ENCODE measurements at regions not wholly inside any gene's neighbourhood (a gene's known extent, or its start where the extent isn't known, plus 50 kb on each side); places are given as distances from the start of the nearest gene placed in this dataset.
"Not testable (repeated sequence)": the region's sequence is repeated elsewhere in the genome, so short reads cannot be mapped to it uniquely, and the experiment has no call there.

GRCh38 chr18:78829026-78829425 is 150.6 kb upstream of the SALL3 start:
- not testable (repeated sequence) for DNase-seq (ENCODE audit: extremely low read depth in 1 of 2, low read depth in 1 of 2)

GRCh38 chr18:78830161-78830560 is 149.5 kb upstream of the SALL3 start:
- DNase-seq (ENCODE audit: extremely low read depth in 1 of 2, low read depth in 1 of 2), result no peak

GRCh38 chr18:78830826-78831225 is 148.8 kb upstream of the SALL3 start:
- no peak for DNase-seq (ENCODE audit: extremely low read depth in 1 of 2, low read depth in 1 of 2)

- DNase-seq (ENCODE audit: extremely low read depth in 1 of 2, low read depth in 1 of 2), result no peak
Measured at GRCh38 chr18:78831603-78832002, 148.0 kb upstream of the SALL3 start.

GRCh38 chr18:78833833-78834232 is 145.8 kb upstream of the SALL3 start:
- DNase-seq (ENCODE audit: extremely low read depth in 1 of 2, low read depth in 1 of 2), result no peak

GRCh38 chr18:78836838-78837237 is 142.8 kb upstream of the SALL3 start:
- DNase-seq (ENCODE audit: extremely low read depth in 1 of 2, low read depth in 1 of 2), result no peak

- no peak for DNase-seq (ENCODE audit: extremely low read depth in 1 of 2, low read depth in 1 of 2)
Measured at GRCh38 chr18:78837754-78838153, 141.9 kb upstream of the SALL3 start.

GRCh38 chr18:78838183-78838582 is 141.4 kb upstream of the SALL3 start:
- no peak for DNase-seq (ENCODE audit: extremely low read depth in 1 of 2, low read depth in 1 of 2)

- no peak for DNase-seq (ENCODE audit: extremely low read depth in 1 of 2, low read depth in 1 of 2)
Measured at GRCh38 chr18:78849046-78849445, 130.6 kb upstream of the SALL3 start.

- no peak for DNase-seq (ENCODE audit: extremely low read depth in 1 of 2, low read depth in 1 of 2)
Measured at GRCh38 chr18:78849458-78849857, 130.2 kb upstream of the SALL3 start.

GRCh38 chr18:78853341-78853740 is 126.3 kb upstream of the SALL3 start:
- DNase-seq (ENCODE audit: extremely low read depth in 1 of 2, low read depth in 1 of 2), result no peak

- DNase-seq (ENCODE audit: extremely low read depth in 1 of 2, low read depth in 1 of 2), result no peak
Measured at GRCh38 chr18:78855188-78855587, 124.4 kb upstream of the SALL3 start.

GRCh38 chr18:78856569-78857313 is 122.9 kb upstream of the SALL3 start:
- no peak for DNase-seq (ENCODE audit: extremely low read depth in 1 of 2, low read depth in 1 of 2)

GRCh38 chr18:78857314-78858150 is 122.1 kb upstream of the SALL3 start:
- DNase-seq (ENCODE audit: extremely low read depth in 1 of 2, low read depth in 1 of 2), result no peak

GRCh38 chr18:78859686-78860085 is 119.9 kb upstream of the SALL3 start:
- no peak for DNase-seq (ENCODE audit: extremely low read depth in 1 of 2, low read depth in 1 of 2)

GRCh38 chr18:78860117-78860516 is 119.5 kb upstream of the SALL3 start:
- no peak for DNase-seq (ENCODE audit: extremely low read depth in 1 of 2, low read depth in 1 of 2)

GRCh38 chr18:78861116-78861515 is 118.5 kb upstream of the SALL3 start:
- DNase-seq (ENCODE audit: extremely low read depth in 1 of 2, low read depth in 1 of 2), result no peak

GRCh38 chr18:78861706-78862105 is 117.9 kb upstream of the SALL3 start:
- DNase-seq (ENCODE audit: extremely low read depth in 1 of 2, low read depth in 1 of 2), result no peak

- DNase-seq (ENCODE audit: extremely low read depth in 1 of 2, low read depth in 1 of 2), result no peak
Measured at GRCh38 chr18:78862395-78862794, 117.2 kb upstream of the SALL3 start.

GRCh38 chr18:78865056-78865598 is 114.5 kb upstream of the SALL3 start:
- DNase-seq (ENCODE audit: extremely low read depth in 1 of 2, low read depth in 1 of 2), result no peak

GRCh38 chr18:78865771-78866310 is 113.8 kb upstream of the SALL3 start:
- DNase-seq (ENCODE audit: extremely low read depth in 1 of 2, low read depth in 1 of 2), result no peak

GRCh38 chr18:78867131-78867530 is 112.5 kb upstream of the SALL3 start:
- DNase-seq (ENCODE audit: extremely low read depth in 1 of 2, low read depth in 1 of 2), result no peak

All from activated CD8-positive, alpha-beta memory T cell treated with anti-CD3 and anti-CD28 coated beads for 1 hour (primary cell).